ENCODE measurements at regions not wholly inside any gene's neighbourhood (a gene's known extent, or its start where the extent isn't known, plus 50 kb on each side); places are given as distances from the start of the nearest gene placed in this dataset.

DNA sequence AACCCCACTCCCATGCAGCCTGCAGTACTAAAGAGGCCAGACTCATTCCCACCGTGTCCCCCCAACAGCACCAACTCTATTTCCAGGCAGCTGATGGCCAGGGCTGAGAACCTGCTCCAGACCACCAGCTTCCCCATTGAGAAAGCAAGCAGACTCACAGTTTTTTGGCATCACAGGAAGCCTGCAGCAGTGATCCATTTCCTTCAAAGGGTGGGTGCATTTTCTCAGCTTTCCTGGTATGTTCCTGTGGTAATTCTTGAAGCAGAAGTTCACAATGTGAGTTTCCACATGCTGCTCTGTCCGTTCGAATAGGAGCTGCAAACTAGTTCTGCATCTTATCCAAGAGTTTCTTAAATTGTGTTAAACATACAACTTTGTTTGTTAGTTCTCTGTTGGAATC, 1249.6 kb upstream of the FAM98A start:
- H3K4me3 Mint-ChIP-seq (ENCODE audit: unreplicated experiment): no peak overlapping the region
- H3K4me1 Mint-ChIP-seq (ENCODE audit: low read depth, unreplicated experiment): no peaks in the 10 kb centered on the region
- no peaks in the 10 kb centered on the region for H3K4me1 ChIP-seq
- DNase-seq: no peak
- BruUV-seq (replicated peaks): no TSS peak
- POLR2A ChIA-PET: no interaction called here
- no peaks in the 10 kb centered on the region for H3K36me3 ChIP-seq (ENCODE audit: control insufficient read depth, insufficient read depth, low read length)
- H3K4me3 ChIP-seq (ENCODE audit: low read depth, low read length): no peak overlapping the region
- intact Hi-C loops (cut with micrococcal nuclease; ENCODE audit: unreplicated experiment): no loop called here
- no peak overlapping the region for H3K27ac Mint-ChIP-seq (ENCODE audit: unreplicated experiment)
- no peaks in the 10 kb centered on the region for H3K9me3 Mint-ChIP-seq (ENCODE audit: unreplicated experiment)
- no peaks in the 10 kb centered on the region for H3K9me3 ChIP-seq
- CTCF ChIA-PET: no interaction called here
- H3K27me3 ChIP-seq (replicated peaks; ENCODE audit: control insufficient read depth, insufficient read depth, low read length): no peaks in the 10 kb centered on the region
- H3K36me3 Mint-ChIP-seq (ENCODE audit: insufficient read depth, unreplicated experiment): no peaks in the 10 kb centered on the region
- H3K27me3 Mint-ChIP-seq (ENCODE audit: insufficient read depth, unreplicated experiment): peaks cover 2% of the 10 kb centered on the region
- TF ChIP-seq, protein P1, sequence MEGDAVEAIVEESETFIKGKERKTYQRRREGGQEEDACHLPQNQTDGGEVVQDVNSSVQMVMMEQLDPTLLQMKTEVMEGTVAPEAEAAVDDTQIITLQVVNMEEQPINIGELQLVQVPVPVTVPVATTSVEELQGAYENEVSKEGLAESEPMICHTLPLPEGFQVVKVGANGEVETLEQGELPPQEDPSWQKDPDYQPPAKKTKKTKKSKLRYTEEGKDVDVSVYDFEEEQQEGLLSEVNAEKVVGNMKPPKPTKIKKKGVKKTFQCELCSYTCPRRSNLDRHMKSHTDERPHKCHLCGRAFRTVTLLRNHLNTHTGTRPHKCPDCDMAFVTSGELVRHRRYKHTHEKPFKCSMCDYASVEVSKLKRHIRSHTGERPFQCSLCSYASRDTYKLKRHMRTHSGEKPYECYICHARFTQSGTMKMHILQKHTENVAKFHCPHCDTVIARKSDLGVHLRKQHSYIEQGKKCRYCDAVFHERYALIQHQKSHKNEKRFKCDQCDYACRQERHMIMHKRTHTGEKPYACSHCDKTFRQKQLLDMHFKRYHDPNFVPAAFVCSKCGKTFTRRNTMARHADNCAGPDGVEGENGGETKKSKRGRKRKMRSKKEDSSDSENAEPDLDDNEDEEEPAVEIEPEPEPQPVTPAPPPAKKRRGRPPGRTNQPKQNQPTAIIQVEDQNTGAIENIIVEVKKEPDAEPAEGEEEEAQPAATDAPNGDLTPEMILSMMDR (IDR thresholded peaks at IDR 0.05; ENCODE audit: insufficient read depth in 1 of 2, low read depth in 1 of 2, low read length in 1 of 2, severe bottlenecking in 1 of 2, unreplicated experiment in 1 of 2): no peak

DNA sequence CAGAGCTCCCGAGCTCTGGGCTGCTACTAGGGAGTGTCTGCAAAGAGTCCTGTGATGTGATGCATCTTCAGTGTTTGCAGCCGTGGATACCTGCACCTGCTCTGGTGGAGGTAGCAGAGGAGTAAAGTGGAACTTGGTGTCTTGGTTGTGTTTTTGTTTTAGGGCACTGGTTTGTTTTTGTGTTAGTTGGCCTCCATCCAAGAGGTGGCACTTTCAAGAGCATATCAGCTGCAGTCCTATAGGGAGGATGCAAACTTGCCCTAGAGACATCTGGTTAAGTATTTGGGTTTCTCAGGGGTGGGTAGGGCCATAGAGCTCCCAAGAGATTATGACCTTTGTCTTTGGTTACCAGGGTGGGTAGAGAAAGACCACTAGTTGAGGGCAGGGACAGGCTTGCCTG, 1249.0 kb upstream of the FAM98A start:
- Mint-ChIP-seq H3K36me3 (ENCODE audit: insufficient read depth, unreplicated experiment) (no peaks in the 10 kb centered on the region), H3K4me1 (ENCODE audit: low read depth, unreplicated experiment) (no peaks in the 10 kb centered on the region), H3K27me3 (ENCODE audit: insufficient read depth, unreplicated experiment) (peaks cover 2% of the 10 kb centered on the region), H3K4me3 (ENCODE audit: unreplicated experiment) (no peak overlapping the region), H3K9me3 (ENCODE audit: unreplicated experiment) (no peaks in the 10 kb centered on the region), H3K27ac (ENCODE audit: unreplicated experiment) (no peak overlapping the region)
- DNase-seq: no peak
- ChIA-PET POLR2A (no interaction called here), CTCF (no interaction called here)
- Histone ChIP-seq H3K36me3 (ENCODE audit: control insufficient read depth, insufficient read depth, low read length) (no peaks in the 10 kb centered on the region), H3K9me3 (no peaks in the 10 kb centered on the region), H3K27me3 (replicated peaks; ENCODE audit: control insufficient read depth, insufficient read depth, low read length) (no peaks in the 10 kb centered on the region), H3K4me3 (ENCODE audit: low read depth, low read length) (no peak overlapping the region), H3K4me1 (no peaks in the 10 kb centered on the region)
- intact Hi-C loops (cut with micrococcal nuclease; ENCODE audit: unreplicated experiment): no loop called here
- TF ChIP-seq, protein P1 (IDR thresholded peaks at IDR 0.05; ENCODE audit: insufficient read depth in 1 of 2, low read depth in 1 of 2, low read length in 1 of 2, severe bottlenecking in 1 of 2, unreplicated experiment in 1 of 2): no peak
- BruUV-seq (replicated peaks): no TSS peak

DNA sequence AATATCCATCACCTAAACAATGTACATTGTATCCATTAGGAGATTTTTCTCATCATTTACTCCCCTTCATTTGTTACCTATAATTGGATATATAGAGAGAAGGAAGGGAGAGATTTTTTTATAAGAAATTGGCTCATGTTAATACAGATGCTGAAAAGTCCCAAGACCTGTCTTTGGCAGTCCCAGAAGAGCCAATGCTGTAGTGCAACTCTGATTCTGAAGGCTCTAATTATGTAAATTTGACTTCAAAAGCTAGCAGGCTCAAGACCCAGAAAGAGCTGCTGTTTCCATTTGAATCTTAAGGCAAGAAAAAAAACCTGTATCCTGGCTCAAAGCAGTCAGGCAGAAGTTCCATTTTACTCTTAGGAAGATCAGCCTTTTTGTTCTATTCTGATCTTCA, 1245.5 kb upstream of the FAM98A start:
- TF ChIP-seq, protein P1 (IDR thresholded peaks at IDR 0.05; ENCODE audit: insufficient read depth in 1 of 2, low read depth in 1 of 2, low read length in 1 of 2, severe bottlenecking in 1 of 2, unreplicated experiment in 1 of 2): no peak
- no peak for DNase-seq
- ChIA-PET CTCF (no interaction called here), POLR2A (no interaction called here)
- H3K4me3 Mint-ChIP-seq (ENCODE audit: unreplicated experiment): no peak overlapping the region
- no peaks in the 10 kb centered on the region for H3K4me1 Mint-ChIP-seq (ENCODE audit: low read depth, unreplicated experiment)
- H3K36me3 Mint-ChIP-seq (ENCODE audit: insufficient read depth, unreplicated experiment): no peaks in the 10 kb centered on the region
- peaks cover 4% of the 10 kb centered on the region for H3K9me3 Mint-ChIP-seq (ENCODE audit: unreplicated experiment)
- intact Hi-C loops (cut with micrococcal nuclease; ENCODE audit: unreplicated experiment): no loop called here
- Histone ChIP-seq H3K27me3 (replicated peaks; ENCODE audit: control insufficient read depth, insufficient read depth, low read length) (no peaks in the 10 kb centered on the region), H3K36me3 (ENCODE audit: control insufficient read depth, insufficient read depth, low read length) (no peaks in the 10 kb centered on the region), H3K9me3 (no peaks in the 10 kb centered on the region), H3K4me3 (ENCODE audit: low read depth, low read length) (no peak overlapping the region), H3K4me1 (no peaks in the 10 kb centered on the region)
- H3K27ac Mint-ChIP-seq (ENCODE audit: unreplicated experiment): no peak overlapping the region
- H3K27me3 Mint-ChIP-seq (ENCODE audit: insufficient read depth, unreplicated experiment): no peaks in the 10 kb centered on the region
- BruUV-seq (replicated peaks): no TSS peak

All from Caco-2 (cell line).